HepG2 (cell line): ENCODE measurements at regions not wholly inside any gene's neighbourhood (a gene's known extent, or its start where the extent isn't known, plus 50 kb on each side); places are given as distances from the start of the nearest gene placed in this dataset.

Experiments
- ATAC-seq: fragments of 200-7000 bp; cut with Tn5 transposase; 3 replicates; pipeline ENCODE4 v1.9.1; 2020; ENCODE audit warnings: mild to moderate bottlenecking, moderate library complexity
- BruUV-seq: library from RNA; stranded (reverse); fragments of 400-500 nt; replicated peaks from 2 replicates; lab custom pipeline; 2021; lab: Mats Ljungman, UMichigan
- CTCF ChIA-PET: fragments of 300-600 bp; formaldehyde crosslinking; extraction: SDS; loops from one replicate; lab custom pipeline; 2021; ENCODE audit warnings: low total read pairs, inconsistent platforms, low intra/inter-chr PET ratio; lab: Yijun Ruan, JAX
- POLR2A ChIA-PET: fragments of 350-600 bp; sonication (Branson Sonifier 250); formaldehyde crosslinking; loops from one replicate; lab custom pipeline; 2020; ENCODE audit warnings: antibody characterized with exemption, inconsistent platforms; lab: Yijun Ruan, JAX
- DNase-seq: peaks from one replicate; pipeline ENCODE4 v3.0.0-alpha.2; 2015; ENCODE audit warnings: low spot score
- FAIRE-seq: peaks from 3 replicates; lab custom pipeline; 2011; peaks lifted over from hg19 to GRCh38; lab: Jason Lieb, UNC
- H2AFZ ChIP-seq: one replicate; pipeline ENCODE4 v1.6.1; 2011; ENCODE audit warnings: low read length, inconsistent platforms
- H3K27ac ChIP-seq: fragments of 300-600 bp; 3 replicates; pipeline ENCODE4 v1.8.0; 2011; ENCODE audit warnings: mixed run types, mild to moderate bottlenecking, mixed read lengths, low read length, inconsistent platforms; ENCODE audit not compliant: insufficient read depth; ENCODE audit errors: extremely low read length
- H3K27me3 ChIP-seq, 2 experiments: fragments of 200-600 bp in 1 of 2; 2 replicates in 1 of 2; 3 replicates in 1 of 2; pipeline versions ENCODE4 v1.6.0 to v1.8.0; 2011; ENCODE audit warnings: low read length in 2 of 2, mild to moderate bottlenecking in 2 of 2, moderate library complexity in 2 of 2, inconsistent platforms in 1 of 2; ENCODE audit not compliant: insufficient read depth in 2 of 2, control insufficient read depth in 1 of 2
- H3K36me3 ChIP-seq, 2 experiments: fragments of 200-600 bp in 1 of 2; replicated peaks in 1 of 2; 2 replicates in 1 of 2; 3 replicates in 1 of 2; pipeline versions ENCODE4 v1.5.1 to v1.8.0; 2011; ENCODE audit warnings: low read length in 2 of 2, inconsistent platforms in 1 of 2; ENCODE audit not compliant: insufficient read depth in 2 of 2, control insufficient read depth in 1 of 2
- H3K4me1 ChIP-seq: 2 replicates; pipeline ENCODE4 v1.5.1; 2012; ENCODE audit warnings: low read length, inconsistent platforms; ENCODE audit not compliant: insufficient read depth
- H3K4me2 ChIP-seq: 2 replicates; pipeline ENCODE4 v1.6.0; 2011; ENCODE audit warnings: low read depth, low read length, inconsistent platforms
- H3K4me3 ChIP-seq, 3 experiments: fragments of 200-600 bp in 1 of 3; sonication (generic), shearing (Covaris generic) in 1 of 3; replicated peaks in 1 of 3; 2 replicates each; pipeline ENCODE4 v1.5.1; 2011 to 2016; ENCODE audit warnings: low read length in 3 of 3, inconsistent platforms in 2 of 3, low read depth in 2 of 3, mild to moderate bottlenecking in 2 of 3, control low read depth in 1 of 3, mixed read lengths in 1 of 3; ENCODE audit not compliant: insufficient read depth in 1 of 3
- H3K79me2 ChIP-seq: one replicate; pipeline ENCODE4 v1.6.1; 2011; ENCODE audit warnings: low read length, inconsistent platforms; ENCODE audit not compliant: insufficient read depth
- H3K9ac ChIP-seq: 2 replicates; pipeline ENCODE4 v1.6.0; 2011; ENCODE audit warnings: mild to moderate bottlenecking, low read depth, low read length, inconsistent platforms; ENCODE audit not compliant: insufficient read depth
- H3K9me3 ChIP-seq: 2 replicates; pipeline ENCODE4 v1.5.1; 2012; ENCODE audit warnings: mild to moderate bottlenecking, low read length
- H4K20me1 ChIP-seq: 2 replicates; pipeline ENCODE4 v1.6.0; 2011; ENCODE audit warnings: inconsistent platforms, mild to moderate bottlenecking, low read length, moderate library complexity; ENCODE audit not compliant: insufficient read depth
- GMEB1 ChIP-seq: sonication (generic); formaldehyde crosslinking; IDR thresholded peaks from 2 replicates; pipeline ENCODE4 v1.5.1; 2020; ENCODE audit warnings: missing genetic modification reagents, mild to moderate bottlenecking, borderline replicate concordance
- RFXANK ChIP-seq: IDR thresholded peaks from 2 replicates; pipeline ENCODE4 v1.6.1; 2016
- SATB2 ChIP-seq: sonication (generic); formaldehyde crosslinking; IDR thresholded peaks from 2 replicates; pipeline ENCODE4 v1.5.0; 2020; ENCODE audit warnings: missing genetic modification reagents
- STAT5B ChIP-seq: sonication (generic); formaldehyde crosslinking; IDR thresholded peaks from 2 replicates; pipeline ENCODE4 v1.4.0; 2020; ENCODE audit warnings: missing genetic modification reagents
- ZNF296 ChIP-seq: sonication (generic); formaldehyde crosslinking; conservative IDR thresholded peaks from 2 replicates; pipeline ENCODE4 v1.5.0; 2020; ENCODE audit warnings: mild to moderate bottlenecking, missing genetic modification reagents
- WGBS: methylation state at CpG from one replicate; pipeline ENCODE4 v1.1.6; 2017; ENCODE audit warnings: low lambda C conversion rate; 5-methylcytosine and 5-hydroxymethylcytosine counted together
- in situ Hi-C: cut with HindIII; loops from 2 replicates; pipeline ENCODE4 v1.10.0; 2017; ENCODE audit warnings: low pct_unique_long_range_greater_than_20kb; ENCODE audit not compliant: extremely low pct_ligation_motif_present
- intact Hi-C: fragments of 100-400 bp; cut with micrococcal nuclease; formaldehyde crosslinking; loops from one replicate; pipeline ENCODE4 v1.10.0; 2022; ENCODE audit not compliant: unreplicated experiment
- TF ChIP-seq, protein P1 (sequence below): sonication (generic); formaldehyde crosslinking; IDR thresholded peaks from 2 replicates; pipeline ENCODE4 v1.8.1; 2023; ENCODE audit warnings: mild to moderate bottlenecking, missing genetic modification reagents, borderline replicate concordance

DNA sequence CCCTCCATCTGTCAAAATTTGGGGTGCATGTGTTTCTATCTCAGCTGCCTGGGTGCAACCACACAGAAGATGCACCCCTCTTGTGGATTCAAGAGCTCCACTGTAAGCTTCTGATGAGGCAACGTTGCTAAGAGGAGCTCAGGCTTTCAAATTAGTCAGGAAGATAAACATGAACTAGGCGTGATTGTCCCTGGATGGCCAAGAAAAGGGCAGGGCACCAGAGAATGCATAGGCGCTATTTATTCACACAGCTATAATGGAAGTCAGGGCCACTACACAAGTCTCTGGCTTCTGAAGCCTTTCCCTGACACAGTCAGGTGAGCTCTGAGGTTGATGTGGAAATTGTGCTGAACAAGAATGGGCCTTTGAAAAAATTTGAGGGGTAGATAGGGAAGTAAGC, 1466.0 kb upstream of the CELF4 start:
- FAIRE-seq, result no peak
- CTCF ChIA-PET, result no interaction called here

DNA sequence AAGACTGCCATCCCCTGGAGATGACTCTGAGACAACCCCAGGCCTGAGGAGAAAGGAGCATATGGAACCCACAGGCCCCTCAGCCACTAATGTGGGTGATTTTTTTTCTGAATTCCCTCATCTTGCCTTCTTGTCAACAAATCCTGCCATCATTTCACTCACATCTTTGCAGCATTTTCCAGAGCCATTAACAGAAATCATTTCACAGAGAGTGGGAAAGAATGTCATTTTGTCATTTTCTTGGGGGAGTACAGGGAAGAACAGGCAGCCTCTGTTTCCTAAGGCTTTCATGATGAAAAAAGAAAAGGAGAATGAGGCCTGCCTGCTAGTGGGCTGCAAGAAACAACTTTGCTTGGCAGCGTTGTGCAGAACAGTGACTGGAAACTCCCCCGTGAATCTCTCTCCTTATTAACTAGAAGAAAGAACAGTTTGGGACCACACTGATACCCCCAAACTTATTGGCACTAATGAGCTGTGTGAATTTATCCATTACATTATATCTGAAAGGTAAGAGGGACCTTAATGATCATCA, 1464.6 kb upstream of the CELF4 start:
- no peaks in the 10 kb centered on the region for H4K20me1 ChIP-seq
- no peak for TF ChIP-seq GMEB1 (CRISPR knock-in tag)
- H3K4me2 ChIP-seq, result no peak overlapping the region
- intact Hi-C loops (no loop called here), in situ Hi-C loops (no loop called here)
- no peak overlapping the region for H3K4me3 ChIP-seq
- no peak overlapping the region for H2AFZ ChIP-seq
- no TSS peak for BruUV-seq
- ATAC-seq (no peak), DNase-seq (no peak), FAIRE-seq (no peak)
- no peak overlapping the region for H3K27ac ChIP-seq
- H3K9ac ChIP-seq, result no peak overlapping the region
- ChIA-PET CTCF (no interaction called here), POLR2A (no interaction called here)
- H3K79me2 ChIP-seq, result no peaks in the 10 kb centered on the region
- H3K27me3 ChIP-seq, result no peaks in the 10 kb centered on the region
- no peaks in the 10 kb centered on the region for H3K4me1 ChIP-seq
- no peaks in the 10 kb centered on the region for H3K36me3 ChIP-seq
- 0% methylated on average over 2 of the region's 2 CpGs for WGBS
- H3K9me3 ChIP-seq, result no peaks in the 10 kb centered on the region

More for the DNA sequence above, 1466.0 kb upstream of the CELF4 start:
- Histone ChIP-seq H3K27ac (no peak overlapping the region), H3K79me2 (no peaks in the 10 kb centered on the region), H3K4me2 (no peak overlapping the region), H3K27me3 (no peaks in the 10 kb centered on the region), H3K4me1 (no peaks in the 10 kb centered on the region), H3K9ac (no peak overlapping the region), H2AFZ (no peak overlapping the region), H3K9me3 (no peaks in the 10 kb centered on the region), H3K4me3 (no peak overlapping the region), H4K20me1 (no peaks in the 10 kb centered on the region), H3K36me3 (no peaks in the 10 kb centered on the region)
- in situ Hi-C loops, result no loop called here
- POLR2A ChIA-PET, result no interaction called here
- no TSS peak for BruUV-seq
- ATAC-seq (no peak), DNase-seq (no peak)
- TF ChIP-seq, protein P1, sequence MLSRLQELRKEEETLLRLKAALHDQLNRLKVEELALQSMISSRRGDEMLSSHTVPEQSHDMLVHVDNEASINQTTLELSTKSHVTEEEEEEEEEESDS (CRISPR knock-in tag), result no peak
- TF ChIP-seq SATB2 (CRISPR knock-in tag) (no peak), ZNF296 (no peak), STAT5B (CRISPR knock-in tag) (no peak), RFXANK (CRISPR knock-in tag) (no peak)
- intact Hi-C loops, result no loop called here
- 13% methylated on average over 3 of the region's 3 CpGs for WGBS
